Smooth muscle cell (in vitro differentiated cells): ENCODE measurements at regions not wholly inside any gene's neighbourhood (a gene's known extent, or its start where the extent isn't known, plus 50 kb on each side); places are given as distances from the start of the nearest gene placed in this dataset.
A peak's percentile ranks its signal among the peaks of the same experiment; 100 is the strongest.

ENCODE experiments used
- DNase-seq: peaks from one replicate; lab custom pipeline; 2025; ENCODE audit not compliant: unreplicated experiment; lab: John Stamatoyannopoulos, UW
- H2AFZ ChIP-seq: fragments of 200-600 bp; sonication (generic); 2 replicates; pipeline ENCODE4 v1.6.0; 2016; ENCODE audit warnings: antibody characterized with exemption, low read depth, mild to moderate bottlenecking
- H3F3A ChIP-seq: fragments of 200-600 bp; sonication (generic); 2 replicates; pipeline ENCODE4 v1.6.0; 2017; ENCODE audit warnings: antibody characterized with exemption, low read depth
- H3K27ac ChIP-seq: fragments of 200-600 bp; sonication (generic); 2 replicates; pipeline ENCODE4 v1.5.1; 2016; ENCODE audit warnings: low read depth, mild to moderate bottlenecking
- H3K27me3 ChIP-seq: fragments of 200-600 bp; sonication (generic); 2 replicates; pipeline ENCODE4 v1.6.1; 2016; ENCODE audit warnings: low read depth, mild to moderate bottlenecking
- H3K36me3 ChIP-seq: fragments of 200-600 bp; sonication (generic); 2 replicates; pipeline ENCODE4 v1.5.1; 2016; ENCODE audit warnings: low read depth
- H3K4me1 ChIP-seq: fragments of 200-600 bp; sonication (generic); 2 replicates; pipeline ENCODE4 v1.5.1; 2016; ENCODE audit warnings: low read depth
- H3K4me2 ChIP-seq: fragments of 200-600 bp; sonication (generic); 2 replicates; pipeline ENCODE4 v1.6.0; 2016; ENCODE audit warnings: mild to moderate bottlenecking
- H3K4me3 ChIP-seq: fragments of 200-600 bp; sonication (generic); 2 replicates; pipeline ENCODE4 v1.5.1; 2016; ENCODE audit warnings: mild to moderate bottlenecking
- H3K79me2 ChIP-seq: fragments of 200-600 bp; sonication (generic); 2 replicates; pipeline ENCODE4 v1.6.0; 2016; ENCODE audit warnings: low read depth, mild to moderate bottlenecking
- H3K9ac ChIP-seq: fragments of 200-600 bp; sonication (generic); 2 replicates; pipeline ENCODE4 v1.6.0; 2016; ENCODE audit warnings: low read depth
- H3K9me3 ChIP-seq: fragments of 200-600 bp; sonication (generic); replicated peaks from 2 replicates; pipeline ENCODE4 v1.5.1; 2016; ENCODE audit warnings: low read depth
- H4K20me1 ChIP-seq: fragments of 200-600 bp; sonication (generic); 2 replicates; pipeline ENCODE4 v1.6.0; 2016; ENCODE audit warnings: low read depth
- CTCF ChIP-seq: fragments of 200-600 bp; sonication (generic); IDR thresholded peaks from 2 replicates; pipeline ENCODE4 v1.5.1; 2017; ENCODE audit warnings: borderline replicate concordance, mild to moderate bottlenecking, antibody characterized with exemption; ENCODE audit not compliant: insufficient read depth, poor library complexity, severe bottlenecking
- WGBS: methylation state at CpG from one replicate; pipeline ENCODE4 v1.1.7; 2016; ENCODE audit warnings: low lambda C conversion rate; 5-methylcytosine and 5-hydroxymethylcytosine counted together

GRCh38 chr14:76936483-76936882, 92.0 kb downstream of the IRF2BPL start:
- no peak overlapping the region for H2AFZ ChIP-seq
- H3K4me1 ChIP-seq: peaks cover 15% of the 10 kb centered on the region
- no peak for TF ChIP-seq CTCF
- H3K27ac ChIP-seq: peak overlapping the region; percentile 76
- H3F3A ChIP-seq: peaks cover 4% of the 10 kb centered on the region
- H3K4me3 ChIP-seq: no peak overlapping the region
- H3K9me3 ChIP-seq: no peaks in the 10 kb centered on the region
- no peaks in the 10 kb centered on the region for H3K79me2 ChIP-seq
- no peak for DNase-seq
- 49% methylated on average over 7 of the region's 7 CpGs for WGBS
- peak overlapping the region; percentile 27 for H3K9ac ChIP-seq
- H4K20me1 ChIP-seq: no peaks in the 10 kb centered on the region
- no peaks in the 10 kb centered on the region for H3K36me3 ChIP-seq
- no peaks in the 10 kb centered on the region for H3K27me3 ChIP-seq
- peak overlapping the region; percentile 47 for H3K4me2 ChIP-seq

GRCh38 chr14:76933515-76933914, 95.0 kb downstream of the IRF2BPL start:
- Histone ChIP-seq H3K9ac (no peak overlapping the region), H3K27me3 (no peaks in the 10 kb centered on the region), H4K20me1 (no peaks in the 10 kb centered on the region), H3K4me3 (no peak overlapping the region), H3K27ac (no peak overlapping the region), H3K79me2 (no peaks in the 10 kb centered on the region), H2AFZ (no peak overlapping the region), H3F3A (peaks cover 4% of the 10 kb centered on the region), H3K4me2 (no peak overlapping the region), H3K4me1 (peaks cover 16% of the 10 kb centered on the region), H3K36me3 (no peaks in the 10 kb centered on the region), H3K9me3 (no peaks in the 10 kb centered on the region)
- DNase-seq: no peak
- TF ChIP-seq CTCF: no peak
- whole genome bisulfite sequencing: 82% methylated on average over 5 of the region's 5 CpGs

GRCh38 chr14:76931631-76932402, 96.7 kb downstream of the IRF2BPL start:
- H3K27me3 ChIP-seq: no peaks in the 10 kb centered on the region

More at GRCh38 chr14:76931631-76932402, 96.7 kb downstream of the IRF2BPL start:
- Histone ChIP-seq H4K20me1 (no peaks in the 10 kb centered on the region), H3K9me3 (no peaks in the 10 kb centered on the region), H3K9ac (no peak overlapping the region), H2AFZ (no peak overlapping the region), H3K79me2 (no peaks in the 10 kb centered on the region), H3K4me2 (no peak overlapping the region), H3K36me3 (no peaks in the 10 kb centered on the region), H3K27ac (no peak overlapping the region), H3F3A (peaks cover under 1% of the 10 kb centered on the region), H3K4me3 (no peak overlapping the region), H3K4me1 (peaks cover 10% of the 10 kb centered on the region)
- TF ChIP-seq CTCF: no peak
- DNase-seq: no peak
- 91% methylated on average over 9 of the region's 9 CpGs for WGBS
